H1 (cell line): ENCODE measurements at regions not wholly inside any gene's neighbourhood (a gene's known extent, or its start where the extent isn't known, plus 50 kb on each side); places are given as distances from the start of the nearest gene placed in this dataset.

Experiments used
- CTCF ChIA-PET: fragments of 300-600 bp; sonication (Branson Sonifier 250); formaldehyde crosslinking; loops from one replicate; lab custom pipeline; 2021; ENCODE audit not compliant: partially characterized antibody; lab: Charles Lee
- POLR2A ChIA-PET: fragments of 300-600 bp; sonication (Branson Sonifier 250); formaldehyde crosslinking; loops from one replicate; lab custom pipeline; 2021; ENCODE audit warnings: inconsistent platforms; ENCODE audit not compliant: partially characterized antibody; lab: Charles Lee
- DNase-seq, 2 experiments: peaks; one replicate each; pipeline versions ENCODE4 v3.0.0 to v3.0.0-alpha.2; 2010 to 2022; ENCODE audit warnings: low spot score in 2 of 2, low read depth in 1 of 2, mixed read lengths in 1 of 2
- FAIRE-seq: peaks from 2 replicates; lab custom pipeline; 2011; peaks lifted over from hg19 to GRCh38; lab: Jason Lieb, UNC
- H2AFZ ChIP-seq: 2 replicates; pipeline ENCODE4 v1.8.1; 2012; ENCODE audit warnings: low read length, inconsistent platforms
- H2AK5ac ChIP-seq: 2 replicates; pipeline ENCODE4 v1.6.1; 2013; ENCODE audit warnings: low read depth, low read length
- H2BK120ac ChIP-seq: replicated peaks from 2 replicates; pipeline ENCODE3; 2013; ENCODE audit warnings: low read depth, low read length, inconsistent platforms
- H2BK12ac ChIP-seq: 2 replicates; pipeline ENCODE4 v1.6.1; 2013; ENCODE audit warnings: low read depth, low read length
- H2BK15ac ChIP-seq: 2 replicates; pipeline ENCODE4 v1.6.1; 2013; ENCODE audit warnings: low read length
- H2BK20ac ChIP-seq: 2 replicates; pipeline ENCODE4 v1.6.1; 2013; ENCODE audit warnings: low read length
- H2BK5ac ChIP-seq: 2 replicates; pipeline ENCODE4 v1.6.1; 2013; ENCODE audit warnings: low read depth, low read length
- H3K14ac ChIP-seq: 2 replicates; pipeline ENCODE4 v1.6.1; 2013; ENCODE audit warnings: inconsistent platforms; ENCODE audit not compliant: insufficient read length
- H3K18ac ChIP-seq: 2 replicates; pipeline ENCODE4 v1.6.1; 2013; ENCODE audit warnings: low read length; ENCODE audit errors: extremely low read depth
- H3K23ac ChIP-seq: 2 replicates; pipeline ENCODE4 v1.6.1; 2013; ENCODE audit warnings: inconsistent platforms; ENCODE audit not compliant: insufficient read length
- H3K23me2 ChIP-seq: 2 replicates; pipeline ENCODE4 v1.6.1; 2013; ENCODE audit warnings: low read depth, low read length
- H3K27ac ChIP-seq: 2 replicates; pipeline ENCODE4 v1.6.1; 2011; ENCODE audit warnings: low read depth, low read length, inconsistent platforms
- H3K27me3 ChIP-seq, 4 experiments: replicated peaks in 1 of 4; 1 replicate in 1 of 4; 2 replicates in 3 of 4; pipeline versions ENCODE4 v1.6.1 to v1.8.1; 2011 to 2013; ENCODE audit warnings: low read length in 3 of 4, mild to moderate bottlenecking in 3 of 4, inconsistent platforms in 2 of 4, mixed read lengths in 2 of 4, moderate library complexity in 1 of 4; ENCODE audit not compliant: control insufficient read depth in 3 of 4, insufficient read depth in 3 of 4; ENCODE audit errors: extremely low read depth in 1 of 4
- H3K36me3 ChIP-seq, 4 experiments: 2 replicates each; pipeline versions ENCODE4 v1.6.1 to v1.8.1; 2011 to 2013; ENCODE audit warnings: mild to moderate bottlenecking in 4 of 4, low read length in 3 of 4, moderate library complexity in 2 of 4, control low read depth in 1 of 4, inconsistent platforms in 1 of 4; ENCODE audit not compliant: insufficient read depth in 4 of 4, control insufficient read depth in 2 of 4
- H3K4ac ChIP-seq: replicated peaks from 2 replicates; pipeline ENCODE3; 2013; ENCODE audit warnings: low read length, low read depth, mixed read lengths, inconsistent platforms; ENCODE audit not compliant: insufficient read length
- H3K4me1 ChIP-seq, 4 experiments: replicated peaks in 1 of 4; 1 replicate in 1 of 4; 2 replicates in 3 of 4; pipeline versions ENCODE4 v1.6.1 to v1.8.1; 2011 to 2013; ENCODE audit warnings: low read length in 3 of 4, inconsistent platforms in 2 of 4, mixed read lengths in 1 of 4; ENCODE audit not compliant: insufficient read depth in 4 of 4, control insufficient read depth in 3 of 4
- H3K4me2 ChIP-seq, 2 experiments: 2 replicates each; pipeline versions ENCODE4 v1.6.1 to v1.8.1; 2011 to 2013; ENCODE audit warnings: low read depth in 2 of 2, low read length in 2 of 2, control low read depth in 1 of 2, inconsistent platforms in 1 of 2, mild to moderate bottlenecking in 1 of 2; ENCODE audit not compliant: insufficient read depth in 1 of 2
- H3K4me3 ChIP-seq, 4 experiments: fragments of 200-600, 300-600 bp in 1 of 4; sonication (generic), shearing (Covaris generic), sonication (Bioruptor Twin) in 1 of 4; 2 replicates each; pipeline versions ENCODE4 v1.5.1 to v1.8.1; 2011 to 2016; ENCODE audit warnings: low read length in 4 of 4, low read depth in 3 of 4, control low read depth in 2 of 4, inconsistent platforms in 2 of 4, mild to moderate bottlenecking in 2 of 4, mixed read lengths in 1 of 4, moderate library complexity in 1 of 4; ENCODE audit not compliant: insufficient read depth in 2 of 4; ENCODE audit errors: extremely low read depth in 1 of 4
- H3K56ac ChIP-seq: replicated peaks from 2 replicates; pipeline ENCODE3; 2013; ENCODE audit warnings: low read depth, mild to moderate bottlenecking, mixed read lengths, low read length, inconsistent platforms; ENCODE audit not compliant: insufficient read length
- H3K79me1 ChIP-seq: 2 replicates; pipeline ENCODE4 v1.6.1; 2013; ENCODE audit warnings: low read depth, low read length, control low read depth
- H3K79me2 ChIP-seq, 2 experiments: 2 replicates each; pipeline versions ENCODE4 v1.6.1 to v1.8.1; 2012 to 2013; ENCODE audit warnings: low read length in 2 of 2, mild to moderate bottlenecking in 2 of 2, inconsistent platforms in 1 of 2; ENCODE audit not compliant: insufficient read depth in 2 of 2, control insufficient read depth in 1 of 2
- H3K9ac ChIP-seq, 4 experiments: replicated peaks in 1 of 4; 1 replicate in 1 of 4; 2 replicates in 3 of 4; pipeline versions ENCODE4 v1.6.1 to v1.8.1; 2011 to 2013; ENCODE audit warnings: low read depth in 3 of 4, low read length in 3 of 4, control low read depth in 2 of 4, mild to moderate bottlenecking in 2 of 4, moderate library complexity in 2 of 4, inconsistent platforms in 1 of 4; ENCODE audit errors: extremely low read depth in 1 of 4
- H3K9me3 ChIP-seq, 2 experiments: 2 replicates each; pipeline versions ENCODE4 v1.6.1 to v1.8.1; 2012 to 2013; ENCODE audit warnings: mild to moderate bottlenecking in 2 of 2, moderate library complexity in 2 of 2, control low read depth in 1 of 2, inconsistent platforms in 1 of 2, low read depth in 1 of 2, low read length in 1 of 2, mixed read lengths in 1 of 2; ENCODE audit not compliant: insufficient read depth in 2 of 2
- H4K20me1 ChIP-seq, 2 experiments: replicated peaks in 1 of 2; 2 replicates each; pipeline versions ENCODE3 to v1.8.1; 2011 to 2013; ENCODE audit warnings: inconsistent platforms in 2 of 2, low read length in 2 of 2, mild to moderate bottlenecking in 1 of 2; ENCODE audit not compliant: insufficient read depth in 2 of 2, control insufficient read depth in 1 of 2
- H4K5ac ChIP-seq: 2 replicates; pipeline ENCODE4 v1.6.1; 2013; ENCODE audit warnings: low read length, low read depth, mixed read lengths, inconsistent platforms; ENCODE audit not compliant: insufficient read length
- H4K8ac ChIP-seq: 2 replicates; pipeline ENCODE4 v1.8.0; 2013; ENCODE audit warnings: mild to moderate bottlenecking, moderate library complexity, low read length, inconsistent platforms; ENCODE audit not compliant: insufficient read depth; ENCODE audit errors: extremely low read depth
- H4K91ac ChIP-seq: replicated peaks from 2 replicates; pipeline ENCODE3; 2013; ENCODE audit warnings: low read length, mixed read lengths, inconsistent platforms; ENCODE audit not compliant: insufficient read length
- CBX5 ChIP-seq: fragments of 300-800, 300-1000 bp; sonication (generic); IDR thresholded peaks from 2 replicates; pipeline ENCODE4 v1.7.1; 2016; ENCODE audit warnings: antibody characterized with exemption, low read length, low read depth
- CREB1 ChIP-seq: IDR thresholded peaks from 2 replicates; pipeline ENCODE4 v1.6.1; 2012; ENCODE audit warnings: inconsistent platforms
- FOSL1 ChIP-seq: IDR thresholded peaks from 2 replicates; pipeline ENCODE4 v1.6.1; 2011; ENCODE audit warnings: mild to moderate bottlenecking, low read depth, low read length, moderate library complexity; ENCODE audit not compliant: insufficient read depth
- JUN ChIP-seq: IDR thresholded peaks from 2 replicates; pipeline ENCODE4 v1.6.1; 2011; ENCODE audit warnings: low read depth, mild to moderate bottlenecking, improper control_type of control experiment, low read length
- NRF1 ChIP-seq: IDR thresholded peaks from 2 replicates; pipeline ENCODE4 v1.6.1; 2011; ENCODE audit warnings: mild to moderate bottlenecking, low read depth, low read length, improper control_type of control experiment
- SP2 ChIP-seq: IDR thresholded peaks from 2 replicates; pipeline ENCODE4 v1.6.1; 2012; ENCODE audit warnings: mild to moderate bottlenecking, low read length, inconsistent platforms
- SRF ChIP-seq: IDR thresholded peaks from 2 replicates; pipeline ENCODE4 v1.6.1; 2011; ENCODE audit warnings: mild to moderate bottlenecking, low read depth, low read length, moderate library complexity
- TAF7 ChIP-seq: optimal IDR thresholded peaks from 2 replicates; pipeline ENCODE3; 2011; ENCODE audit warnings: low read depth, mild to moderate bottlenecking, inconsistent platforms, low read length, moderate library complexity, borderline replicate concordance
- USF2 ChIP-seq: IDR thresholded peaks from 2 replicates; pipeline ENCODE4 v1.6.1; 2011; ENCODE audit warnings: low read length, improper control_type of control experiment

GRCh38 chr7:142642316-142642715 is 107.0 kb upstream of the PRSS1 start:
- Histone ChIP-seq H3K27ac (no peak overlapping the region), H4K8ac (no peak overlapping the region), H3K23me2 (no peaks in the 10 kb centered on the region), H3K27me3 (no peaks in the 10 kb centered on the region), H2BK12ac (no peak overlapping the region), H2AK5ac (no peak overlapping the region), H3K4me1 (no peaks in the 10 kb centered on the region), H3K23ac (no peak overlapping the region), H3K4me3 (no peak overlapping the region), H3K18ac (no peak overlapping the region), H3K36me3 (no peaks in the 10 kb centered on the region), H2AFZ (no peak overlapping the region), H3K9me3 (no peaks in the 10 kb centered on the region), H3K4ac (no peak overlapping the region), H2BK15ac (no peak overlapping the region), H4K20me1 (no peaks in the 10 kb centered on the region), H3K79me2 (no peaks in the 10 kb centered on the region), H2BK5ac (no peak overlapping the region), H4K5ac (no peak overlapping the region), H3K56ac (no peak overlapping the region), H3K4me2 (no peak overlapping the region), H2BK120ac (no peak overlapping the region), H2BK20ac (no peak overlapping the region), H3K9ac (no peak overlapping the region), H3K14ac (no peak overlapping the region), H3K79me1 (no peaks in the 10 kb centered on the region), H4K91ac (no peak overlapping the region)
- POLR2A ChIA-PET = no interaction called here
- TF ChIP-seq SRF = no peak
- no peak for TF ChIP-seq CREB1
- TF ChIP-seq CBX5 = no peak
- TF ChIP-seq SP2 = no peak
- no peak for TF ChIP-seq USF2
- TF ChIP-seq JUN = no peak
- TF ChIP-seq TAF7 = no peak
- TF ChIP-seq FOSL1 = no peak
- TF ChIP-seq NRF1 = no peak
- FAIRE-seq (no peak), DNase-seq (no peak)
- CTCF ChIA-PET = interaction anchor here (0.6 to 5.8 kb wide), 10 partner anchors 11 to 220 kb away, joined by 3 to 30 read pairs (median 5); no protein-coding TSS in a partner anchor
